Stomach (tissue), 8 donors: ENCODE measurements at regions not wholly inside any gene's neighbourhood (a gene's known extent, or its start where the extent isn't known, plus 50 kb on each side); places are given as distances from the start of the nearest gene placed in this dataset.
"Not testable (repeated sequence)": the region's sequence is repeated elsewhere in the genome, so short reads cannot be mapped to it uniquely, and the experiment has no call there.

Source experiments
- DNase-seq, 2 donors: peaks; one replicate each; pipeline versions ENCODE4 v3.0.0 to v3.0.0-alpha.2; 2013 to 2019
- H3K27ac ChIP-seq, 5 donors: fragments of 200-600 bp in 4 of 5; sonication (generic) in 4 of 5; one replicate each; pipeline ENCODE4 v1.5.1; 2013 to 2019; ENCODE audit warnings: mild to moderate bottlenecking in 1 of 5, moderate library complexity in 1 of 5
- H3K27me3 ChIP-seq, 3 donors: fragments of 200-600 bp; sonication (generic); one replicate each; pipeline ENCODE4 v1.5.1; 2017 to 2019; ENCODE audit warnings: mixed run types in 1 of 3
- H3K36me3 ChIP-seq, 4 donors: fragments of 200-600 bp; sonication (generic); 1 replicate in 3 of 4; 2 replicates in 1 of 4; pipeline ENCODE4 v1.5.1; 2016 to 2019
- H3K4me1 ChIP-seq, 4 donors: fragments of 200-600 bp; sonication (generic); one replicate each; pipeline ENCODE4 v1.5.1; 2016 to 2019
- H3K4me3 ChIP-seq, 4 donors: fragments of 200-600 bp; sonication (generic) in 3 of 4; one replicate each; pipeline ENCODE4 v1.5.1; 2016 to 2019; ENCODE audit warnings: mild to moderate bottlenecking in 1 of 4
- H3K9me3 ChIP-seq, 4 donors: fragments of 200-600 bp; sonication (generic); one replicate each; pipeline ENCODE4 v1.5.1; 2016 to 2019
- EP300 ChIP-seq: sonication (generic); formaldehyde crosslinking; IDR thresholded peaks from one replicate; pipeline ENCODE4 v1.6.1; 2017; ENCODE audit warnings: antibody characterized with exemption
- POLR2A ChIP-seq, 4 donors: fragments of 450-650 bp; IDR thresholded peaks; one replicate each; pipeline ENCODE4 v1.6.1; 2016; ENCODE audit warnings: antibody characterized with exemption in 4 of 4, control low read depth in 2 of 4, mild to moderate bottlenecking in 1 of 4, moderate library complexity in 1 of 4
- POLR2AphosphoS5 ChIP-seq, 3 donors: sonication (generic); formaldehyde crosslinking; IDR thresholded peaks; one replicate each; pipeline ENCODE4 v1.6.1; 2016; ENCODE audit warnings: antibody characterized with exemption in 3 of 3
- WGBS, 5 donors: extraction: QIAGEN DNeasy Blood & Tissue Kit in 3 of 5; methylation state at CpG; one replicate each; pipeline versions ENCODE4 v1.1.5 to v1.1.7; 2013 to 2018; 5-methylcytosine and 5-hydroxymethylcytosine counted together
- intact Hi-C: fragments of 100-400 bp; cut with DNase I; formaldehyde crosslinking; loops from one replicate; pipeline ENCODE4 v1.15.1; 2023; ENCODE audit warnings: low total_unique reads
- TF ChIP-seq, protein P1 (sequence below), 7 experiments: fragments of 450-650 bp in 4 of 7; fragments of 200-600 bp in 3 of 7; sonication (generic) in 3 of 7; IDR thresholded peaks; one replicate each; pipeline ENCODE4 v1.5.1; 2016 to 2019; ENCODE audit warnings: antibody characterized with exemption in 7 of 7, control low read depth in 2 of 7, mild to moderate bottlenecking in 1 of 7
- donor health status: healthy with polysubstance abuse.
- donor health status: Bipolar disorder and iron deficiency.
- donor health status: healthy.

DNA sequence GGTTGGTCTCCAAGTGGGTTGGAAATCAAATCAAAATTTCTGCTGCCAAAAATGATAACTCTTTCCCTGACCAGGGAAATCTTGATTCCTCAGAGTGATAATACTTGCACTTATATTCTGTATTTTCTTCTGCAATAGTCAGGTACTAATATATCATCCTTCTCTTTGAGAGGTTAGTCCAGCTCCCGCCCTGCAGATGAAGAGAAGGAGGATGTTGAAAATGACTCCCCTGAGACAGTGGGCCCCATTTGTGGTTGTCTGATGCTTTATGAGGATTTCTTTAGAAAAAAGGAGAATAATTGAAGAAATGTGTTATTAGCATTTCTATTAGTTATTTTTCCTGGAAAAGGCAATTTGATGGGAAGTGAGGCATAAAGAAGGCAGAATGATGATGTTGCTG is 213.0 kb downstream of the SEC23IP start:
- 84 to 94% (median 87%) methylated on average over 1 of the region's 1 CpG for WGBS, 5 donors
- peaks cover 0 to 7% (median 0%) of the 10 kb centered on the region in 3 donors for H3K27me3 ChIP-seq
- H3K36me3 ChIP-seq = no peaks in the 10 kb centered on the region
- intact Hi-C loops = no loop called here
- TF ChIP-seq POLR2A (IDR thresholded peaks at IDR 0.05) (no peak), POLR2AphosphoS5 (IDR thresholded peaks at IDR 0.05) (no peak), EP300 (no peak)
- TF ChIP-seq, protein P1, sequence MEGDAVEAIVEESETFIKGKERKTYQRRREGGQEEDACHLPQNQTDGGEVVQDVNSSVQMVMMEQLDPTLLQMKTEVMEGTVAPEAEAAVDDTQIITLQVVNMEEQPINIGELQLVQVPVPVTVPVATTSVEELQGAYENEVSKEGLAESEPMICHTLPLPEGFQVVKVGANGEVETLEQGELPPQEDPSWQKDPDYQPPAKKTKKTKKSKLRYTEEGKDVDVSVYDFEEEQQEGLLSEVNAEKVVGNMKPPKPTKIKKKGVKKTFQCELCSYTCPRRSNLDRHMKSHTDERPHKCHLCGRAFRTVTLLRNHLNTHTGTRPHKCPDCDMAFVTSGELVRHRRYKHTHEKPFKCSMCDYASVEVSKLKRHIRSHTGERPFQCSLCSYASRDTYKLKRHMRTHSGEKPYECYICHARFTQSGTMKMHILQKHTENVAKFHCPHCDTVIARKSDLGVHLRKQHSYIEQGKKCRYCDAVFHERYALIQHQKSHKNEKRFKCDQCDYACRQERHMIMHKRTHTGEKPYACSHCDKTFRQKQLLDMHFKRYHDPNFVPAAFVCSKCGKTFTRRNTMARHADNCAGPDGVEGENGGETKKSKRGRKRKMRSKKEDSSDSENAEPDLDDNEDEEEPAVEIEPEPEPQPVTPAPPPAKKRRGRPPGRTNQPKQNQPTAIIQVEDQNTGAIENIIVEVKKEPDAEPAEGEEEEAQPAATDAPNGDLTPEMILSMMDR (IDR thresholded peaks at IDR 0.05) = no peak
- DNase-seq = no peak
- no peaks in the 10 kb centered on the region for H3K9me3 ChIP-seq
- no peak overlapping the region for H3K4me3 ChIP-seq
- H3K4me1 ChIP-seq = no peaks in the 10 kb centered on the region
- H3K27ac ChIP-seq = no peak overlapping the region

DNA sequence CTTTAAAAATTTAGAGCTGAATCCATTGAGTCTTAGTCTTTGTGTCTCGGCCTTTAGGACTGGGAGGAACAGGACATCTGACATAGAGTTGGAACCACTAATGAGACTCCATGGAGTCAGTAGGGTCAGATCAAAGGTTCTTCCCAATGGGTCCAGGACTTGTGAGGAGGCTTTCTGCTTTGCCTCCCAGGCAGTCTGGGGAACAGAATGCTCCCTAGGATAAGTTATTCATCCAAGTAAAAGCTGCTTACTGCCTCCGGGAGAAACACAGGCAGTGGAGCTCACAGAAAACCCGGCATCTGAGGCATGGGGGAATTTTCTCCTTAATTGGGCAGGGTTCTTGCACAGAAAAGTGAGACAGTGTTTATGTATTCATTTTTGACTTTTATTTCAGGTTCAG is 216.4 kb downstream of the SEC23IP start:
- no peaks in the 10 kb centered on the region for H3K4me1 ChIP-seq
- TF ChIP-seq POLR2AphosphoS5 (IDR thresholded peaks at IDR 0.05) (no peak), POLR2A (IDR thresholded peaks at IDR 0.05) (no peak), EP300 (no peak)
- TF ChIP-seq, protein P1 (IDR thresholded peaks at IDR 0.05) = no peak
- WGBS, 5 donors = 78 to 88% (median 83%) methylated on average over 3 of the region's 3 CpGs
- no peaks in the 10 kb centered on the region for H3K9me3 ChIP-seq
- H3K27me3 ChIP-seq = no peaks in the 10 kb centered on the region
- no peak for DNase-seq
- intact Hi-C loops = no loop called here
- no peak overlapping the region for H3K4me3 ChIP-seq
- H3K36me3 ChIP-seq = no peaks in the 10 kb centered on the region
- no peak overlapping the region for H3K27ac ChIP-seq

DNA sequence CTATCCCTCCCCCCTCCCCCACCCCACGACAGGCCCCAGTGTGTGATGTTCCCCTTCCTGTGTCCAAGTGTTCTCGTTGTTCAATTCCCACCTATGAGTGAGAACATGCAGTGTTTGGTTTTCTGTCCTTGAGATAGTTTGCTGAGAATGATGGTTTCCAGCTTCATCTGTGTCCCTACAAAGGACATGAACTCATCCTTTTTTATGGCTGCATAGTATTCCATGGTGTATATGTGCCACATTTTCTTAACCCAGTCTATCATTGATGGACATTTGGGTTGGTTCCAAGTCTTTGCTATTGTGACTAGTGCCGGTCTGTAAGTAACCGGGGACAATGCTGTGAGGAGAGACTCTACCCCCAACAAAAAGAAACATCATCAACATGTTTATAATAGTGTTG is 217.2 kb downstream of the SEC23IP start:
- H3K27me3 ChIP-seq, H3K4me1 ChIP-seq, H3K27ac ChIP-seq, H3K9me3 ChIP-seq, H3K4me3 ChIP-seq, DNase-seq, H3K36me3 ChIP-seq, intact Hi-C loops: not testable (repeated sequence)
- WGBS, 5 donors = 83 to 94% (median 89%) methylated on average over 3 to 4 of the region's 4 CpGs

DNA sequence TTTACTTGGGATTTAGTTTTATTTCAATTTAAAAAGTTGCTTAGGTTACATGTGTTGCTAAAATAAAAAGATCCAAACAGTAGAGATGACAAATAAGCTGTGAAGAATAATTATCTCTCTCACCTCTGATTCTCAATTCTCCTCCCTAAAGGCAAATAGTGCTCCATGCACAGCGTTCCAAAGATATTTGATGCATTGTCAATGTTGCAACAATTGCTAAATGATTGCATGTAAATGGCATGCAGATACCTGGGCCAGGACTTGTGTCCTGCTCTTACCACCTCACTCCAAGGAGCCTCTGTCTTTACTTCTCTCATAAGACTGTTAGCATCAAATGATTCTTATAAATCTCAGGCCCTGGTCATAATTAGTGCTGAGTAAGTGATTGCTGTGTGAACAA is 217.7 kb downstream of the SEC23IP start:
- TF ChIP-seq, protein P1 (IDR thresholded peaks at IDR 0.05) = no peak
- TF ChIP-seq POLR2A (IDR thresholded peaks at IDR 0.05) (no peak), POLR2AphosphoS5 (IDR thresholded peaks at IDR 0.05) (no peak), EP300 (no peak)
- Histone ChIP-seq H3K36me3 (no peaks in the 10 kb centered on the region), H3K4me1 (no peaks in the 10 kb centered on the region), H3K9me3 (no peaks in the 10 kb centered on the region), H3K27ac (no peak overlapping the region), H3K4me3 (no peak overlapping the region), H3K27me3 (peaks cover 0 to 8% (median 0%) of the 10 kb centered on the region in 3 donors)
- DNase-seq = no peak
- intact Hi-C loops = no loop called here
- WGBS, 5 donors = 26 to 60% (median 50%) methylated on average over 1 of the region's 1 CpG

DNA sequence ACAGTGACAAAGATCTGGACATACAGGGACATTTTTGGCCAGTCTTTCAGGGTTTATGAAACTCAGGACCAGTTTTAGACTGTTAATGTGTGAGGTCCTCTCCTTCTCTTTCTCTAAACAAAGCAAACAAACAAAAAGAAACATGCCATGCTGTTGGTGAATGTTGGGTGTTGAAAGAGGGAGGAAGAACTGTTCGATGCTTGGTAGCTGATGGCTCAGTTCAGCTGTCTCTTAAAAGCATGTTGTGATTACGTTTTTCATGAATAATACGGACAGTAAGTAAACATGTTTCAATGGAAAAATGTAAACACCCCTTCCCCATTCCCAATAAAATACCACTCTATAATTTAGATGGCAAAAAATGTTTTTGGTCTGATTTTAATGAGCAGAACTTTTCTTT is 219.1 kb downstream of the SEC23IP start:
- intact Hi-C loops = no loop called here
- H3K36me3 ChIP-seq = no peaks in the 10 kb centered on the region
- H3K4me1 ChIP-seq = no peaks in the 10 kb centered on the region
- no peak for DNase-seq
- no peaks in the 10 kb centered on the region for H3K9me3 ChIP-seq
- peaks cover 0 to 8% (median 0%) of the 10 kb centered on the region in 3 donors for H3K27me3 ChIP-seq
- H3K4me3 ChIP-seq = no peak overlapping the region
- 34 to 59% (median 43%) methylated on average over 3 of the region's 3 CpGs for WGBS, 5 donors
- TF ChIP-seq, protein P1 (IDR thresholded peaks at IDR 0.05) = no peak
- TF ChIP-seq POLR2A (IDR thresholded peaks at IDR 0.05) (no peak), POLR2AphosphoS5 (IDR thresholded peaks at IDR 0.05) (no peak), EP300 (no peak)
- H3K27ac ChIP-seq = no peak overlapping the region
